PC-9 (cell line): ENCODE measurements at regions not wholly inside any gene's neighbourhood (a gene's known extent, or its start where the extent isn't known, plus 50 kb on each side); places are given as distances from the start of the nearest gene placed in this dataset.

Experiments
- CTCF ChIP-seq: fragments of 200-600 bp; sonication (generic); conservative IDR thresholded peaks from 2 replicates; pipeline ENCODE4 v1.6.1; 2017; ENCODE audit warnings: mixed run types, antibody characterized with exemption, mild to moderate bottlenecking, moderate library complexity
- EZH2 ChIP-seq: fragments of 200-600 bp; sonication (generic); IDR thresholded peaks from 2 replicates; pipeline ENCODE4 v1.8.0; 2017; ENCODE audit warnings: antibody characterized with exemption, low read depth

DNA sequence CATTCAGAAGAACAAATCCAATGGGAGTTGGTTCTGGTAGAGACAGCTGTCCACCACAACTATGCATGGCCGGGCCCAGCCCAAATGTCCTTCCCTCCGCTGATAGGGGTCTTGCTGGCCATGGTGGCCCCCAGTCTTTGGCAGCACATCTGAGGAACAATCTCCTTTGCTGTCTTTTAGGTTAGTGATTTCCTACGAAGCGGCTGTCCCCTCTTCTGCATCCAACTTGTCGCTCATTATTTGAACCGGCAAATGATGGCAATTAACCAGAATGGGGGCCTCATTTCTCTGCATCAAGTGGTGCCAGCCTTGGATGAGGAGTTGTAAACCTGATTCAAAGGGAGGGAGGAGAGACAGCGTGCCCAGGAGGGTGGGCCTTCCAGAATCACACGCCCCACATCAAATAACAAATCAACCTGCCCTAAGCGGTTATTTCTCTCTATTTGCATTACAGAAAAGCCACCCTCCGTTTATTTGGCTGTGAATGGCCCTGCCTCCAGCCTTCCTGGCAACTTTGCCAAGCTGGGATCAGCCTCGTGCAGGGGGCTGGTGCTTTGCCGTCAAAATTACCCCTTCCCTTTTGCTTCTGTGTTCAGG, 156.5 kb downstream of the RGS9 start:
- TF ChIP-seq CTCF (no peak), EZH2 (no peak)
